DND-41 (cell line): ENCODE measurements at regions not wholly inside any gene's neighbourhood (a gene's known extent, or its start where the extent isn't known, plus 50 kb on each side); places are given as distances from the start of the nearest gene placed in this dataset.
"Not testable (repeated sequence)": the region's sequence is repeated elsewhere in the genome, so short reads cannot be mapped to it uniquely, and the experiment has no call there.

ENCODE experiments used
- ATAC-seq: fragments of 200-7000 bp; cut with Tn5 transposase; 3 replicates; pipeline ENCODE4 v1.9.1; 2021; ENCODE audit warnings: low read depth; ENCODE audit not compliant: insufficient read depth
- DNase-seq: peaks from one replicate; pipeline ENCODE4 v3.0.0-alpha.2; 2020
- H2AFZ ChIP-seq: 2 replicates; pipeline ENCODE4 v1.6.0; 2012; ENCODE audit warnings: low read depth, low read length
- H3K27ac ChIP-seq: 2 replicates; pipeline ENCODE4 v1.5.1; 2012; ENCODE audit warnings: low read length, inconsistent platforms
- H3K27me3 ChIP-seq: fragments of 200-600 bp; sonication (generic); 2 replicates; pipeline ENCODE4 v1.6.0; 2012; ENCODE audit warnings: low read length, mild to moderate bottlenecking, inconsistent platforms; ENCODE audit not compliant: insufficient read depth, poor library complexity
- H3K36me3 ChIP-seq: 2 replicates; pipeline ENCODE4 v1.5.1; 2012; ENCODE audit warnings: low read length, inconsistent platforms; ENCODE audit not compliant: insufficient read depth
- H3K4me1 ChIP-seq: 2 replicates; pipeline ENCODE4 v1.5.1; 2012; ENCODE audit warnings: mild to moderate bottlenecking, low read length; ENCODE audit not compliant: insufficient read depth
- H3K4me2 ChIP-seq: 2 replicates; pipeline ENCODE4 v1.6.0; 2012; ENCODE audit warnings: mild to moderate bottlenecking, moderate library complexity, low read length, inconsistent platforms; ENCODE audit not compliant: insufficient read depth
- H3K4me3 ChIP-seq, 2 experiments: fragments of 200-600 bp in 1 of 2; shearing (Covaris generic) in 1 of 2; 2 replicates each; pipeline ENCODE4 v1.5.1; 2012 to 2016; ENCODE audit warnings: inconsistent platforms in 2 of 2, low read length in 2 of 2, mild to moderate bottlenecking in 2 of 2, low read depth in 1 of 2, moderate library complexity in 1 of 2
- H3K79me2 ChIP-seq: 2 replicates; pipeline ENCODE4 v1.6.0; 2012; ENCODE audit warnings: low read length, inconsistent platforms; ENCODE audit not compliant: insufficient read depth
- H3K9ac ChIP-seq: 2 replicates; pipeline ENCODE4 v1.6.0; 2012; ENCODE audit warnings: low read depth, mild to moderate bottlenecking, inconsistent platforms, low read length, moderate library complexity
- H3K9me3 ChIP-seq: 2 replicates; pipeline ENCODE4 v1.5.1; 2012; ENCODE audit warnings: low read length, moderate library complexity, mild to moderate bottlenecking, inconsistent platforms; ENCODE audit not compliant: insufficient read depth, severe bottlenecking
- H4K20me1 ChIP-seq: 2 replicates; pipeline ENCODE4 v1.6.0; 2012; ENCODE audit warnings: low read length; ENCODE audit not compliant: insufficient read depth
- EZH2 ChIP-seq: IDR thresholded peaks from 3 replicates; pipeline ENCODE4 v1.6.1; 2012; ENCODE audit warnings: borderline replicate concordance, low read depth, mild to moderate bottlenecking, moderate library complexity, low read length, inconsistent platforms; ENCODE audit not compliant: severe bottlenecking
- TF ChIP-seq, protein P1 (sequence below): IDR thresholded peaks from 2 replicates; pipeline ENCODE4 v1.5.1; 2012; ENCODE audit warnings: borderline replicate concordance, low read length, moderate library complexity, mild to moderate bottlenecking; ENCODE audit not compliant: poor library complexity, severe bottlenecking; ENCODE audit errors: extremely low read depth

DNA sequence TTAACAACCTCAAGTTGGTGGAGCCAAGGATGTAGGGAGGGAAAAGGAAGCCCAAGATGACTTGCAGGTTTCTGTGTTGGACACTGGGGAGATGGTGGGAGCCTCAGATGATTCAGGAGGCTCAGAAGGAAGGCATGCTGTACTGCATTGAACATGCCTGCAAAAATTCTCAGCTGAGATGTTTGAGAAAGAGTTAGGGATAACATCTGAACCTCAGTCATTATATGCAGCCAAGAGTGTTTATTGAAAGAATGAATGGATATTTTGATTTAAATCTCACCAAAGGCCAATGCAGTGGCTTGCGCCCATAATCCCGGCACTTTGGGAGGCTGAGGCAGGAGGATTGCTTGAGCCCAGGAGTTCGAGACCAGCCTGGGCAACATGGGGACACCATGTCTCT, 243.0 kb downstream of the MYCN start:
- DNase-seq = no peak
- Histone ChIP-seq H3K9me3 (no peaks in the 10 kb centered on the region), H3K4me3 (no peak overlapping the region), H3K36me3 (no peaks in the 10 kb centered on the region), H3K27me3 (no peaks in the 10 kb centered on the region), H2AFZ (no peak overlapping the region), H3K27ac (no peak overlapping the region), H3K4me1 (no peaks in the 10 kb centered on the region), H4K20me1 (no peaks in the 10 kb centered on the region), H3K79me2 (no peaks in the 10 kb centered on the region), H3K9ac (no peak overlapping the region), H3K4me2 (no peak overlapping the region)
- no peak for ATAC-seq
- TF ChIP-seq EZH2 = no peak
- TF ChIP-seq, protein P1, sequence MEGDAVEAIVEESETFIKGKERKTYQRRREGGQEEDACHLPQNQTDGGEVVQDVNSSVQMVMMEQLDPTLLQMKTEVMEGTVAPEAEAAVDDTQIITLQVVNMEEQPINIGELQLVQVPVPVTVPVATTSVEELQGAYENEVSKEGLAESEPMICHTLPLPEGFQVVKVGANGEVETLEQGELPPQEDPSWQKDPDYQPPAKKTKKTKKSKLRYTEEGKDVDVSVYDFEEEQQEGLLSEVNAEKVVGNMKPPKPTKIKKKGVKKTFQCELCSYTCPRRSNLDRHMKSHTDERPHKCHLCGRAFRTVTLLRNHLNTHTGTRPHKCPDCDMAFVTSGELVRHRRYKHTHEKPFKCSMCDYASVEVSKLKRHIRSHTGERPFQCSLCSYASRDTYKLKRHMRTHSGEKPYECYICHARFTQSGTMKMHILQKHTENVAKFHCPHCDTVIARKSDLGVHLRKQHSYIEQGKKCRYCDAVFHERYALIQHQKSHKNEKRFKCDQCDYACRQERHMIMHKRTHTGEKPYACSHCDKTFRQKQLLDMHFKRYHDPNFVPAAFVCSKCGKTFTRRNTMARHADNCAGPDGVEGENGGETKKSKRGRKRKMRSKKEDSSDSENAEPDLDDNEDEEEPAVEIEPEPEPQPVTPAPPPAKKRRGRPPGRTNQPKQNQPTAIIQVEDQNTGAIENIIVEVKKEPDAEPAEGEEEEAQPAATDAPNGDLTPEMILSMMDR = no peak

DNA sequence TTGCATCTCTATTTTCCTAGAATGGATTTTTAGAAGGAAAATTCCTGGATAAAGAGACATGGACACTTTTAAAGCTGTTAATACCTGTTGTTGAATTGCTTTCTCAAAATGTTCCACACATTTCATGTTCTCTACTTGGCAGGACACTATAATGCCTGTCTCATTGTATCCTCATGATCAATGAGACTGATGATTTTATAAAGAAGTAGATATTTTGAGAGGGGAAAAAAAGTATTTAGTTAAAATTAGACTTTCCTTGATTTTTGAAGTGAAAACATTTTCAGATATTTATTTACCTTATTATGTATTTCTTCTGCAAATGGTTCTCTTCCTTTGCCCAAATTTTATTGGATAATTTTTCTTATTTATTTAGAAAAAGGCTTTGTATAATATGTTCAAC, 242.5 kb downstream of the MYCN start:
- no peak for TF ChIP-seq EZH2
- TF ChIP-seq, protein P1 = no peak
- Histone ChIP-seq H3K4me1 (no peaks in the 10 kb centered on the region), H4K20me1 (no peaks in the 10 kb centered on the region), H3K9me3 (no peaks in the 10 kb centered on the region), H3K79me2 (no peaks in the 10 kb centered on the region), H3K27ac (no peak overlapping the region), H3K9ac (no peak overlapping the region), H2AFZ (no peak overlapping the region), H3K36me3 (no peaks in the 10 kb centered on the region), H3K27me3 (no peaks in the 10 kb centered on the region), H3K4me2 (no peak overlapping the region), H3K4me3 (no peak overlapping the region)
- DNase-seq (no peak), ATAC-seq (no peak)

DNA sequence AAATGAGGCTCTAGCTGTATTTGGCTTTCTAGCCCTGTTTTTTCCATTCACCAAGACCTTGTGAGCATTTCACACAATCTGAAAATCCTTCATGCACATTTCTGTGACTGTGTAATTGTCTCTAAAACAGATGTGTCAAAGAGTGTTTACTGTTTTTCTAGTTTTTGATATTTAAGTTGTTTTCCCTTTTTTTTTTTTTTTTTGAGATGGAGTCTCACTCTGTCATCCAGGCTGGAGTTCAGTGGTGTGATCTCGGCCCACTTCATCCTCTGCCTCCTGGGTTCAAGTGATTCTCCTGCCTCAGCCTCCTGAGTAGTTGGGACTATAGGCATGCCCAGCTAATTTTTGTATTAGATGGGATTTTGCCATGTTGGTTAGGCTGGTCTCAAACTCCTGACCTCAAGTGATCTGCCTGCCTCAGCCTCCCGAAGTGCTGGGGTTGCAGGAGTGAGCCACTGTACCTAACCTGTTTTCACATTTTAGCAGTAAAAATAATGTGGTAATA, 242.0 kb downstream of the MYCN start:
- not testable (repeated sequence) for H3K4me2 ChIP-seq, H3K27ac ChIP-seq, H2AFZ ChIP-seq, H4K20me1 ChIP-seq, H3K4me1 ChIP-seq, H3K4me3 ChIP-seq, ATAC-seq, H3K27me3 ChIP-seq, H3K79me2 ChIP-seq, H3K9ac ChIP-seq, H3K36me3 ChIP-seq, H3K9me3 ChIP-seq, DNase-seq

DNA sequence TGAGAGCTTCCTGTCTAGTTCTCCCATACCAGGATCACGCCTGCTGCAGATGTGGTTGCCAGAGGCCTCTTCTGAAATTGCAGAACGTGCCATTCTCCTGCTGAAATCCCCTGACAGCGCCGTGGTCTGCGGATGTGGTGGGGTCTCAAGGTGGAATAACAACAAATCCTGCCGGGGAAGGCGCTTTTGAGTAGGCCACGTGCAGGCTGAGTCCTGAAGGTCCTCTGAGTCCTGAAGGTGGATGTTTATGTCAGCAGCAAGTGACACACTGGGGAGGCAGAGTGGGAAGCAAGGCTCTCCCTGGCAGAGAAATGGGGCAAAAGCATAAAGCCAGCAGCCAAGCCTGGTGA, 241.4 kb downstream of the MYCN start:
- Histone ChIP-seq H3K4me3 (no peak overlapping the region), H3K27me3 (no peaks in the 10 kb centered on the region), H3K79me2 (no peaks in the 10 kb centered on the region), H3K9me3 (no peaks in the 10 kb centered on the region), H3K4me1 (no peaks in the 10 kb centered on the region), H4K20me1 (no peaks in the 10 kb centered on the region), H3K9ac (no peak overlapping the region), H3K4me2 (no peak overlapping the region), H3K36me3 (no peaks in the 10 kb centered on the region), H3K27ac (no peak overlapping the region), H2AFZ (no peak overlapping the region)
- no peak for ATAC-seq
- TF ChIP-seq, protein P1 = no peak
- TF ChIP-seq EZH2 = no peak
- no peak for DNase-seq
